ENCODE measurements at regions not wholly inside any gene's neighbourhood (a gene's known extent, or its start where the extent isn't known, plus 50 kb on each side); places are given as distances from the start of the nearest gene placed in this dataset.

GRCh38 chr2:150803689-150804398 is 316.4 kb upstream of the RND3 start:
- TF ChIP-seq CTCF (IDR thresholded peaks at IDR 0.05) (no peak), POLR2A (IDR thresholded peaks at IDR 0.05) (no peak)

All from esophagus squamous epithelium (tissue), 4 donors.